ENCODE measurements at regions not wholly inside any gene's neighbourhood (a gene's known extent, or its start where the extent isn't known, plus 50 kb on each side); places are given as distances from the start of the nearest gene placed in this dataset.

DNA sequence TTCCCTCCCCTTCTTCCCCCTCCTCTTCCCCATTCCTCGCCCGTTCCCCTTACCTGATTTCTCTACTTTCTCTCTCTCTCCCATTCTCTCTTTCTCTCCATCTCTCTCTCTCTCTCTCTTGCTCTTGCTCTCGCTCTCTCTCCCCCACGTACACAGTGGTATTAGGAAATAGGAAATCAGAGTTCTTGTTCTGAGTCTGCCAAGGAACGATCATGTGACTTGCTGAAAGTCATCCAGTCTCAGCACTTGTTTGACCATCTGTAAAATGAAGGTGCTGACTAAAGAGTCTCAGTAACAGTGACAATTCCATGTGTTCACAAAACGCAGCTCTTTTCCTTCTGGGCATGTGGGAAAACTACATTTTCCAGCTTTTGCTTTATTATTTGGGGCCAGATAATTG, 445.0 kb upstream of the TGFBR2 start:
- Histone ChIP-seq H3K4me3 (ENCODE audit: low read length) (no peak overlapping the region), H4K20me1 (ENCODE audit: insufficient read depth) (no peaks in the 10 kb centered on the region), H3K4me2 (ENCODE audit: low read length) (no peak overlapping the region), H3K79me2 (replicated peaks; ENCODE audit: insufficient read depth, low read length) (no peaks in the 10 kb centered on the region), H3K9me3 (ENCODE audit: low read length) (peaks cover 9% of the 10 kb centered on the region), H3K27me3 (ENCODE audit: insufficient read depth, low read depth, low read length) (no peaks in the 10 kb centered on the region), H3K27ac (ENCODE audit: low read length) (no peak overlapping the region), H3K9ac (ENCODE audit: low read length) (no peak overlapping the region), H3K36me3 (ENCODE audit: insufficient read depth, low read length) (no peaks in the 10 kb centered on the region), H3F3A (ENCODE audit: insufficient read depth, low read length, poor library complexity, severe bottlenecking) (no peaks in the 10 kb centered on the region), H3K9me2 (ENCODE audit: insufficient read depth, low read length) (no peaks in the 10 kb centered on the region), H2AFZ (ENCODE audit: low read depth, low read length) (no peak overlapping the region)
- TF ChIP-seq TAF1 (IDR thresholded peaks at IDR 0.05; ENCODE audit: low read depth) = no peak
- no peak for TF ChIP-seq CTCF (IDR thresholded peaks at IDR 0.05; ENCODE audit: poor library complexity, severe bottlenecking)
- no peak for TF ChIP-seq EZH2 (IDR thresholded peaks at IDR 0.05; ENCODE audit: borderline replicate concordance, insufficient read depth, low read length, poor library complexity, severe bottlenecking)
- no peak for TF ChIP-seq EP300 (conservative IDR thresholded peaks at IDR 0.05; ENCODE audit: poor library complexity, severe bottlenecking)
- TF ChIP-seq RAD21 (conservative IDR thresholded peaks at IDR 0.05) = no peak
- TF ChIP-seq SMC3 (conservative IDR thresholded peaks at IDR 0.05; ENCODE audit: poor library complexity) = no peak
- TF ChIP-seq MXI1 (conservative IDR thresholded peaks at IDR 0.05; ENCODE audit: poor library complexity, severe bottlenecking) = no peak
- no peak for TF ChIP-seq REST (IDR thresholded peaks at IDR 0.05; ENCODE audit: borderline replicate concordance)

GRCh38 chr3:30162579-30162978, 443.8 kb upstream of the TGFBR2 start:
- H3F3A ChIP-seq (ENCODE audit: insufficient read depth, low read length, poor library complexity, severe bottlenecking) = peaks cover 3% of the 10 kb centered on the region
- H3K9ac ChIP-seq (ENCODE audit: low read length) = no peak overlapping the region
- no peak overlapping the region for H3K4me2 ChIP-seq (ENCODE audit: low read length)
- no peaks in the 10 kb centered on the region for H4K20me1 ChIP-seq (ENCODE audit: insufficient read depth)
- no peaks in the 10 kb centered on the region for H3K9me2 ChIP-seq (ENCODE audit: insufficient read depth, low read length)
- no peaks in the 10 kb centered on the region for H3K27me3 ChIP-seq (ENCODE audit: insufficient read depth, low read depth, low read length)
- no peak overlapping the region for H3K4me3 ChIP-seq (ENCODE audit: low read length)
- H3K27ac ChIP-seq (ENCODE audit: low read length) = no peak overlapping the region
- TF ChIP-seq SMC3 (conservative IDR thresholded peaks at IDR 0.05; ENCODE audit: poor library complexity) (no peak), TAF1 (IDR thresholded peaks at IDR 0.05; ENCODE audit: low read depth) (no peak), CTCF (IDR thresholded peaks at IDR 0.05; ENCODE audit: poor library complexity, severe bottlenecking) (no peak), RAD21 (conservative IDR thresholded peaks at IDR 0.05) (no peak), EZH2 (IDR thresholded peaks at IDR 0.05; ENCODE audit: borderline replicate concordance, insufficient read depth, low read length, poor library complexity, severe bottlenecking) (no peak), POLR2AphosphoS5 (IDR thresholded peaks at IDR 0.05) (no peak), EP300 (conservative IDR thresholded peaks at IDR 0.05; ENCODE audit: poor library complexity, severe bottlenecking) (no peak), REST (IDR thresholded peaks at IDR 0.05; ENCODE audit: borderline replicate concordance) (no peak), MXI1 (conservative IDR thresholded peaks at IDR 0.05; ENCODE audit: poor library complexity, severe bottlenecking) (no peak)
- no peak overlapping the region for H2AFZ ChIP-seq (ENCODE audit: low read depth, low read length)
- peaks cover 9% of the 10 kb centered on the region for H3K9me3 ChIP-seq (ENCODE audit: low read length)
- H3K36me3 ChIP-seq (ENCODE audit: insufficient read depth, low read length) = no peaks in the 10 kb centered on the region
- no peaks in the 10 kb centered on the region for H3K79me2 ChIP-seq (replicated peaks; ENCODE audit: insufficient read depth, low read length)

All from neural cell (in vitro differentiated cells).